GM23338 (cell line): ENCODE measurements at regions not wholly inside any gene's neighbourhood (a gene's known extent, or its start where the extent isn't known, plus 50 kb on each side); places are given as distances from the start of the nearest gene placed in this dataset.

ENCODE experiments used
- ATAC-seq: fragments of 200-7000 bp; cut with Tn5 transposase; 3 replicates; pipeline ENCODE4 v1.9.1; 2020
- DNase-seq: peaks from one replicate; pipeline ENCODE4 v3.0.0-alpha.2; 2015; ENCODE audit warnings: low spot score
- H2AFZ ChIP-seq: fragments of 200-600 bp; sonication (generic); 2 replicates; pipeline ENCODE4 v1.8.0; 2016; ENCODE audit warnings: antibody characterized with exemption, mild to moderate bottlenecking, moderate library complexity
- H3F3A ChIP-seq: fragments of 200-600 bp; sonication (generic); replicated peaks from 2 replicates; pipeline ENCODE4 v1.8.0; 2017; ENCODE audit warnings: antibody characterized with exemption, mixed run types, low read depth
- H3K27ac ChIP-seq: fragments of 200-600 bp; sonication (generic); 2 replicates; pipeline ENCODE4 v1.6.1; 2016; ENCODE audit warnings: low read depth
- H3K27me3 ChIP-seq: fragments of 200-600 bp; sonication (generic); 2 replicates; pipeline ENCODE4 v1.8.0; 2016; ENCODE audit warnings: mild to moderate bottlenecking, mixed run types, moderate library complexity; ENCODE audit not compliant: insufficient read depth
- H3K36me3 ChIP-seq: fragments of 200-600 bp; sonication (generic); 2 replicates; pipeline ENCODE4 v1.8.0; 2016; ENCODE audit warnings: mild to moderate bottlenecking; ENCODE audit not compliant: insufficient read depth
- H3K4me1 ChIP-seq: fragments of 200-600 bp; sonication (generic); 2 replicates; pipeline ENCODE4 v1.8.0; 2016; ENCODE audit warnings: mild to moderate bottlenecking, moderate library complexity; ENCODE audit not compliant: insufficient read depth
- H3K4me2 ChIP-seq: fragments of 200-600 bp; sonication (generic); 2 replicates; pipeline ENCODE4 v1.7.1; 2017; ENCODE audit warnings: mixed run types
- H3K4me3 ChIP-seq: fragments of 200-600 bp; sonication (generic); 2 replicates; pipeline ENCODE4 v1.6.1; 2016; ENCODE audit warnings: mixed run types
- H3K79me2 ChIP-seq: fragments of 200-600 bp; sonication (generic); replicated peaks from 2 replicates; pipeline ENCODE4 v1.8.0; 2017; ENCODE audit warnings: mild to moderate bottlenecking; ENCODE audit not compliant: insufficient read depth
- H3K9me2 ChIP-seq: fragments of 200-600 bp; sonication (generic); 2 replicates; pipeline ENCODE4 v1.8.0; 2017; ENCODE audit not compliant: insufficient read depth
- H4K20me1 ChIP-seq: fragments of 200-600 bp; sonication (generic); replicated peaks from 2 replicates; pipeline ENCODE4 v1.8.0; 2017; ENCODE audit warnings: mild to moderate bottlenecking; ENCODE audit not compliant: insufficient read depth
- H3K27ac Mint-ChIP-seq: 2 replicates; pipeline ENCODE4 v1.8.0; 2020; ENCODE audit warnings: inconsistent platforms, mild to moderate bottlenecking, moderate library complexity, mixed read lengths
- H3K27me3 Mint-ChIP-seq: 3 replicates; pipeline ENCODE4 v1.8.0; 2022; ENCODE audit warnings: low read depth, mild to moderate bottlenecking, moderate library complexity, mixed read lengths, inconsistent platforms; ENCODE audit not compliant: insufficient read depth, poor library complexity
- H3K36me3 Mint-ChIP-seq: 3 replicates; pipeline ENCODE4 v1.8.0; 2021; ENCODE audit warnings: low read depth, mild to moderate bottlenecking, inconsistent platforms, moderate library complexity, mixed read lengths
- H3K4me1 Mint-ChIP-seq: 3 replicates; pipeline ENCODE4 v1.8.0; 2020; ENCODE audit warnings: mild to moderate bottlenecking, inconsistent platforms, mixed read lengths
- H3K4me3 Mint-ChIP-seq: 3 replicates; pipeline ENCODE4 v1.8.0; 2021; ENCODE audit warnings: moderate library complexity, mild to moderate bottlenecking, inconsistent platforms, mixed read lengths
- H3K9me3 Mint-ChIP-seq: 3 replicates; pipeline ENCODE4 v1.8.0; 2020; ENCODE audit warnings: moderate library complexity, mild to moderate bottlenecking, inconsistent platforms, mixed read lengths
- CREB1 ChIP-seq: fragments of 250-450 bp; sonication (Bioruptor Pico); IDR thresholded peaks from 2 replicates; pipeline ENCODE4 v1.5.0; 2020; ENCODE audit warnings: low read depth, mild to moderate bottlenecking, moderate library complexity
- ETS1 ChIP-seq: IDR thresholded peaks from 2 replicates; pipeline ENCODE4 v1.6.1; 2016; ENCODE audit warnings: antibody characterized with exemption
- EZH2 ChIP-seq: fragments of 200-600 bp; sonication (generic); IDR thresholded peaks from one replicate; pipeline ENCODE4 v1.8.0; 2017; ENCODE audit warnings: antibody characterized with exemption, mild to moderate bottlenecking, low read depth; ENCODE audit not compliant: unreplicated experiment
- EZH2phosphoT487 ChIP-seq: fragments of 200-600 bp; sonication (generic); IDR thresholded peaks from one replicate; pipeline ENCODE4 v1.8.1; 2018; ENCODE audit warnings: antibody characterized with exemption; ENCODE audit not compliant: unreplicated experiment
- JUNB ChIP-seq: IDR thresholded peaks from one replicate; pipeline ENCODE4 v1.6.1; 2016; ENCODE audit warnings: antibody characterized with exemption; ENCODE audit not compliant: unreplicated experiment
- NANOG ChIP-seq: IDR thresholded peaks from 2 replicates; pipeline ENCODE4 v1.6.1; 2016; ENCODE audit warnings: antibody characterized with exemption, borderline replicate concordance
- POLR2AphosphoS5 ChIP-seq: IDR thresholded peaks from 2 replicates; pipeline ENCODE4 v1.6.1; 2016; ENCODE audit warnings: antibody characterized with exemption, low read depth
- STAT1 ChIP-seq: IDR thresholded peaks from one replicate; pipeline ENCODE4 v1.6.1; 2016; ENCODE audit warnings: antibody characterized with exemption; ENCODE audit not compliant: unreplicated experiment
- ZNF114 ChIP-seq: fragments of 250-450 bp; sonication (Bioruptor Pico); IDR thresholded peaks from 2 replicates; pipeline ENCODE4 v1.5.0; 2020; ENCODE audit warnings: mild to moderate bottlenecking, moderate library complexity
- ZNF331 ChIP-seq: fragments of 250-450 bp; sonication (Bioruptor Pico); IDR thresholded peaks from 2 replicates; pipeline ENCODE4 v1.5.0; 2020; ENCODE audit warnings: low read depth, mild to moderate bottlenecking, moderate library complexity
- ZNF462 ChIP-seq: fragments of 250-450 bp; sonication (Bioruptor Pico); IDR thresholded peaks from 2 replicates; pipeline ENCODE4 v1.5.0; 2020; ENCODE audit warnings: mild to moderate bottlenecking, moderate library complexity
- TF ChIP-seq, protein P1 (sequence below): IDR thresholded peaks from one replicate; pipeline ENCODE4 v1.6.1; 2018; ENCODE audit warnings: antibody characterized with exemption; ENCODE audit not compliant: unreplicated experiment
- TF ChIP-seq, protein P2 (sequence below), 2 experiments: fragments of 200-600 bp in 1 of 2; sonication (generic) in 1 of 2; conservative IDR thresholded peaks; 2 replicates each; pipeline versions ENCODE4 v1.5.1 to v1.6.1; 2016 to 2017; ENCODE audit warnings: antibody characterized with exemption in 2 of 2, low read depth in 2 of 2, mild to moderate bottlenecking in 2 of 2, moderate library complexity in 1 of 2

DNA sequence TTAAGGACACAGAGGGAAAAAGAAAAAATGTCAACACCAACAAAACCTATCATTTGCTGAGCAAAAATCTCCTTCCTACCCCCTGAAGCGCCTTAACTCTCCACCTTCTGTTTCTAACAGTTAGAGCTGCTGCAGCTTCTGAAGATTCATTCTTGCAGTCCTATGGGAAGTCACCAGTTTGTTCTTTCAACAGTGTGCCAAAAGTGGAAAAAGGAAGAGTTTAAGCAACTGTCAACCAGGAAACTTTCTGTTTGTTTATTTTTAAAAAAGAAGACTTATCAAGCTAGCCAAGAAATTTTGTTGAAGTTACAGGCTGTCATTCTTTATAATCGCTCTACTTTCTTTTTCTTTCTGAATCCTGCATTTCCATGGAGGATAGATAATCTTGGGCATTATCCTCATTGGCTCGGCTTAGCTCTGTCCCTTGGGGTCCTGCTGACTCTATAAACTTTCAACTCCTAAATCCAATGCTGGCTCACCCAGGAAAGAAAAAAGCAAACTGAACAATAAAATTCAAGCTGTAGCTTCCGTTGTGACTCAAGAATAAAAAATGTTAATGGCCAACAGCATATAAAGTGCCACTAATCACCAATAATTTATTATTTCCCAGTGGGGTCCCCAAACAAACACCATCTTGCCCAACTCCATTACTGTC lies 172.8 kb upstream of the CITED2 start:
- H3K9me3 Mint-ChIP-seq = no peaks in the 10 kb centered on the region
- Histone ChIP-seq H3K9me2 (peaks cover 9% of the 10 kb centered on the region; the same call in 1 of the 2 replicates), H3K36me3 (no peaks in the 10 kb centered on the region), H2AFZ (no peak overlapping the region), H3K4me2 (no peak overlapping the region), H4K20me1 (no peaks in the 10 kb centered on the region), H3K79me2 (no peaks in the 10 kb centered on the region), H3F3A (no peaks in the 10 kb centered on the region), H3K27ac (no peak overlapping the region), H3K27me3 (no peaks in the 10 kb centered on the region), H3K4me3 (no peak overlapping the region), H3K4me1 (peaks cover 18% of the 10 kb centered on the region)
- peaks cover 29% of the 10 kb centered on the region; the same call in 2 of the 3 replicates for H3K4me1 Mint-ChIP-seq
- DNase-seq = no peak
- H3K4me3 Mint-ChIP-seq = no peak overlapping the region
- no peak for ATAC-seq
- no peak for TF ChIP-seq NANOG
- no peak for TF ChIP-seq STAT1
- no peak for TF ChIP-seq CREB1 (CRISPR knock-in tag)
- TF ChIP-seq POLR2AphosphoS5 = no peak
- TF ChIP-seq ETS1 = no peak
- TF ChIP-seq EZH2 = no peak
- no peak for TF ChIP-seq JUNB
- no peak for TF ChIP-seq ZNF331 (CRISPR knock-in tag)
- TF ChIP-seq EZH2phosphoT487 = no peak
- no peak for TF ChIP-seq ZNF114 (CRISPR knock-in tag)
- TF ChIP-seq, protein P1, sequence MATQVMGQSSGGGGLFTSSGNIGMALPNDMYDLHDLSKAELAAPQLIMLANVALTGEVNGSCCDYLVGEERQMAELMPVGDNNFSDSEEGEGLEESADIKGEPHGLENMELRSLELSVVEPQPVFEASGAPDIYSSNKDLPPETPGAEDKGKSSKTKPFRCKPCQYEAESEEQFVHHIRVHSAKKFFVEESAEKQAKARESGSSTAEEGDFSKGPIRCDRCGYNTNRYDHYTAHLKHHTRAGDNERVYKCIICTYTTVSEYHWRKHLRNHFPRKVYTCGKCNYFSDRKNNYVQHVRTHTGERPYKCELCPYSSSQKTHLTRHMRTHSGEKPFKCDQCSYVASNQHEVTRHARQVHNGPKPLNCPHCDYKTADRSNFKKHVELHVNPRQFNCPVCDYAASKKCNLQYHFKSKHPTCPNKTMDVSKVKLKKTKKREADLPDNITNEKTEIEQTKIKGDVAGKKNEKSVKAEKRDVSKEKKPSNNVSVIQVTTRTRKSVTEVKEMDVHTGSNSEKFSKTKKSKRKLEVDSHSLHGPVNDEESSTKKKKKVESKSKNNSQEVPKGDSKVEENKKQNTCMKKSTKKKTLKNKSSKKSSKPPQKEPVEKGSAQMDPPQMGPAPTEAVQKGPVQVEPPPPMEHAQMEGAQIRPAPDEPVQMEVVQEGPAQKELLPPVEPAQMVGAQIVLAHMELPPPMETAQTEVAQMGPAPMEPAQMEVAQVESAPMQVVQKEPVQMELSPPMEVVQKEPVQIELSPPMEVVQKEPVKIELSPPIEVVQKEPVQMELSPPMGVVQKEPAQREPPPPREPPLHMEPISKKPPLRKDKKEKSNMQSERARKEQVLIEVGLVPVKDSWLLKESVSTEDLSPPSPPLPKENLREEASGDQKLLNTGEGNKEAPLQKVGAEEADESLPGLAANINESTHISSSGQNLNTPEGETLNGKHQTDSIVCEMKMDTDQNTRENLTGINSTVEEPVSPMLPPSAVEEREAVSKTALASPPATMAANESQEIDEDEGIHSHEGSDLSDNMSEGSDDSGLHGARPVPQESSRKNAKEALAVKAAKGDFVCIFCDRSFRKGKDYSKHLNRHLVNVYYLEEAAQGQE = no peak
- TF ChIP-seq, protein P2, sequence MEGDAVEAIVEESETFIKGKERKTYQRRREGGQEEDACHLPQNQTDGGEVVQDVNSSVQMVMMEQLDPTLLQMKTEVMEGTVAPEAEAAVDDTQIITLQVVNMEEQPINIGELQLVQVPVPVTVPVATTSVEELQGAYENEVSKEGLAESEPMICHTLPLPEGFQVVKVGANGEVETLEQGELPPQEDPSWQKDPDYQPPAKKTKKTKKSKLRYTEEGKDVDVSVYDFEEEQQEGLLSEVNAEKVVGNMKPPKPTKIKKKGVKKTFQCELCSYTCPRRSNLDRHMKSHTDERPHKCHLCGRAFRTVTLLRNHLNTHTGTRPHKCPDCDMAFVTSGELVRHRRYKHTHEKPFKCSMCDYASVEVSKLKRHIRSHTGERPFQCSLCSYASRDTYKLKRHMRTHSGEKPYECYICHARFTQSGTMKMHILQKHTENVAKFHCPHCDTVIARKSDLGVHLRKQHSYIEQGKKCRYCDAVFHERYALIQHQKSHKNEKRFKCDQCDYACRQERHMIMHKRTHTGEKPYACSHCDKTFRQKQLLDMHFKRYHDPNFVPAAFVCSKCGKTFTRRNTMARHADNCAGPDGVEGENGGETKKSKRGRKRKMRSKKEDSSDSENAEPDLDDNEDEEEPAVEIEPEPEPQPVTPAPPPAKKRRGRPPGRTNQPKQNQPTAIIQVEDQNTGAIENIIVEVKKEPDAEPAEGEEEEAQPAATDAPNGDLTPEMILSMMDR (conservative IDR thresholded peaks at IDR 0.05; ENCODE audit: low read depth in 2 of 2) = no peak
- no peak for TF ChIP-seq ZNF462 (CRISPR knock-in tag)
- no peaks in the 10 kb centered on the region for H3K36me3 Mint-ChIP-seq
- no peaks in the 10 kb centered on the region for H3K27me3 Mint-ChIP-seq
- H3K27ac Mint-ChIP-seq = no peak overlapping the region
